Endothelial cell of umbilical vein (primary cell): ENCODE measurements at regions not wholly inside any gene's neighbourhood (a gene's known extent, or its start where the extent isn't known, plus 50 kb on each side); places are given as distances from the start of the nearest gene placed in this dataset.

ENCODE experiments used
- BruUV-seq: library from RNA; stranded (reverse); fragments of 400-500 nt; replicated peaks from 2 replicates; lab custom pipeline; 2021; lab: Mats Ljungman, UMichigan
- CTCF ChIA-PET: fragments of 300-600, 350-600 bp; sonication (Branson Sonifier 250); formaldehyde crosslinking; loops from one replicate; lab custom pipeline; 2021; ENCODE audit warnings: antibody characterized with exemption, inconsistent platforms; lab: Charles Lee
- POLR2A ChIA-PET: fragments of 300-600, 350-600 bp; sonication (Branson Sonifier 250); formaldehyde crosslinking; loops from one replicate; lab custom pipeline; 2021; ENCODE audit warnings: antibody characterized with exemption, inconsistent platforms; lab: Charles Lee
- DNase-seq: peaks from one replicate; pipeline ENCODE4 v3.0.0-alpha.2; 2011; ENCODE audit warnings: low read depth, low spot score
- FAIRE-seq: peaks from 2 replicates; lab custom pipeline; 2011; peaks lifted over from hg19 to GRCh38; lab: Jason Lieb, UNC
- H2AFZ ChIP-seq: 2 replicates; pipeline ENCODE4 v1.6.0; 2012; ENCODE audit warnings: low read depth, low read length, control low read depth, inconsistent platforms
- H3K27ac ChIP-seq: 2 replicates; pipeline ENCODE4 v1.5.1; 2011; ENCODE audit warnings: low read depth, mild to moderate bottlenecking, control low read depth, low read length, moderate library complexity; ENCODE audit not compliant: insufficient read depth
- H3K27me3 ChIP-seq, 2 experiments: 2 replicates each; pipeline versions ENCODE4 v1.6.0 to v1.6.1; 2011; ENCODE audit warnings: low read length in 2 of 2, mixed read lengths in 1 of 2; ENCODE audit not compliant: control insufficient read depth in 2 of 2, insufficient read depth in 2 of 2
- H3K36me3 ChIP-seq, 2 experiments: 2 replicates in 1 of 2; 3 replicates in 1 of 2; pipeline ENCODE4 v1.5.1; 2011; ENCODE audit warnings: low read length in 2 of 2, mild to moderate bottlenecking in 1 of 2, moderate library complexity in 1 of 2; ENCODE audit not compliant: control insufficient read depth in 2 of 2, insufficient read depth in 2 of 2; ENCODE audit errors: extremely low read depth in 1 of 2
- H3K4me1 ChIP-seq: 3 replicates; pipeline ENCODE4 v1.5.1; 2011; ENCODE audit warnings: mild to moderate bottlenecking, low read length; ENCODE audit not compliant: control insufficient read depth, insufficient read depth; ENCODE audit errors: extremely low read depth
- H3K4me2 ChIP-seq: 2 replicates; pipeline ENCODE4 v1.6.1; 2011; ENCODE audit warnings: low read length, control low read depth, mixed read lengths; ENCODE audit not compliant: insufficient read depth
- H3K4me3 ChIP-seq, 3 experiments: fragments of 200-600 bp in 1 of 3; sonication (generic), shearing (Covaris generic) in 1 of 3; replicated peaks in 1 of 3; 2 replicates each; pipeline ENCODE4 v1.5.1; 2011 to 2016; ENCODE audit warnings: control low read depth in 3 of 3, low read length in 3 of 3, mild to moderate bottlenecking in 2 of 3, inconsistent platforms in 1 of 3, low read depth in 1 of 3, moderate library complexity in 1 of 3; ENCODE audit not compliant: insufficient read depth in 1 of 3
- H3K79me2 ChIP-seq: 2 replicates; pipeline ENCODE4 v1.6.0; 2012; ENCODE audit warnings: low read length, inconsistent platforms; ENCODE audit not compliant: control insufficient read depth, insufficient read depth
- H3K9ac ChIP-seq: replicated peaks from 2 replicates; pipeline ENCODE3; 2011; ENCODE audit warnings: low read length, control low read depth; ENCODE audit not compliant: insufficient read depth; ENCODE audit errors: extremely low read depth
- H3K9me1 ChIP-seq: replicated peaks from 3 replicates; pipeline ENCODE4 v1.6.0; 2011; ENCODE audit warnings: mild to moderate bottlenecking, low read length; ENCODE audit not compliant: control insufficient read depth, insufficient read depth; ENCODE audit errors: extremely low read depth
- H3K9me3 ChIP-seq: replicated peaks from 2 replicates; pipeline ENCODE4 v1.5.1; 2012; ENCODE audit warnings: low read length, inconsistent platforms; ENCODE audit not compliant: control insufficient read depth, insufficient read depth
- H4K20me1 ChIP-seq: replicated peaks from 2 replicates; pipeline ENCODE3; 2011; ENCODE audit warnings: mild to moderate bottlenecking, low read length; ENCODE audit not compliant: control insufficient read depth, insufficient read depth; ENCODE audit errors: extremely low read depth
- EZH2 ChIP-seq: IDR thresholded peaks from 2 replicates; pipeline ENCODE4 v1.6.1; 2012; ENCODE audit warnings: borderline replicate concordance, low read depth, mild to moderate bottlenecking, moderate library complexity, low read length, inconsistent platforms; ENCODE audit not compliant: severe bottlenecking
- GATA2 ChIP-seq: IDR thresholded peaks from 2 replicates; pipeline ENCODE4 v1.7.0; 2011; ENCODE audit warnings: low read depth, mild to moderate bottlenecking, moderate library complexity, mixed read lengths, low read length; ENCODE audit not compliant: insufficient read length, insufficient read depth
- JUN ChIP-seq: IDR thresholded peaks from 2 replicates; pipeline ENCODE4 v1.6.1; 2011; ENCODE audit warnings: borderline replicate concordance, low read depth; ENCODE audit not compliant: insufficient read length, insufficient read depth
- POLR2A ChIP-seq: IDR thresholded peaks from 2 replicates; pipeline ENCODE4 v1.6.1; 2012; ENCODE audit warnings: low read depth, mild to moderate bottlenecking, control low read depth, low read length
- dilution Hi-C: fragments of 300-500 bp; cut with MboI; formaldehyde crosslinking; loops from one replicate; pipeline ENCODE4 v1.15.0; 2019; ENCODE audit warnings: low sequenced_read_pairs; ENCODE audit not compliant: extremely low pct_ligation_motif_present
- intact Hi-C: fragments of 100-400 bp; cut with micrococcal nuclease; formaldehyde crosslinking; loops from one replicate; pipeline ENCODE4 v1.10.0; 2022
- TF ChIP-seq, protein P1 (sequence below): IDR thresholded peaks from 2 replicates; pipeline ENCODE4 v1.6.1; 2011; ENCODE audit not compliant: insufficient read depth, insufficient read length
- TF ChIP-seq, protein P2 (sequence below), 2 donors: IDR thresholded peaks; 1 replicate in 1 of 2; 2 replicates in 1 of 2; pipeline ENCODE4 v1.5.1; 2011; ENCODE audit warnings: low read length in 2 of 2, mild to moderate bottlenecking in 2 of 2, moderate library complexity in 2 of 2, control low read depth in 1 of 2, inconsistent platforms in 1 of 2, low read depth in 1 of 2; ENCODE audit not compliant: insufficient read depth in 1 of 2; ENCODE audit errors: extremely low read depth in 1 of 2

DNA sequence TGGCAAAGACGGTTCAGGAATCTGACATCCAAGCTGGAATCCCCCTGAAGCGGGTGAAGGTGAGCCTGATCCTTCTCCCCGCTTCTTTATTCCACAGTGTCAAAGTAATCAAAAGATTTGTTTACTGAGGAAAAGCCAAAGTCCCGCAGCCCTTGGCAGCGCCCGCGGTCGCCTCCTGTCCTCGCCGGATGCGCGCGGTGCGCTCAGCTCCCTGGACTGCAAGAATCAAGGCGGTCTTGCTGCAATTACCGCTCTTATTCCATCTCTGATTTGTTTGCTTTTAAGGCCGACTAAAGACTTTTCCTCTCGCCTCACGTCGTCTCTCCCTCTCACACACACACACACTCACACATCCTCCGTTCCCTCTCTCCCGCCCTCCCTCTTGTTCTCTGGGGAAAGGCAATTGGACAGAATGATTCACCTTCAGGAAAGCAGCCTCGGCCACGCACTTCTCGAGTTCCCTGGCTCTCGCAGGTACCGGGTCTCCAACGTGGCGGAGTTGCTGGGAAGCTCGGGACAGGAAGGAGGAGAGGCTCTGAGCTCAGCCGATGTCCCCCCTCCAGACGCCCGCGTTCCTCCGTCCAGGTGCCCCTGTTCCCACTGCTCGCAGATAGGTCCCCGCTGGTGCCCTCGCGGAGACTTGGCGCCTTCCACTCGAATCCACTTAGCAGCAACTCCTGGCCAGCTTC, 68.6 kb upstream of the USP15 start:
- Histone ChIP-seq H4K20me1 (no peaks in the 10 kb centered on the region), H3K27ac (no peak overlapping the region), H3K4me1 (peaks cover 12% of the 10 kb centered on the region), H3K79me2 (no peaks in the 10 kb centered on the region), H3K4me3 (peak overlapping the region in 2 of 3 experiments; percentile 22 to 33), H2AFZ (peak overlapping the region; percentile 48), H3K9me3 (no peaks in the 10 kb centered on the region), H3K9ac (no peak overlapping the region), H3K9me1 (no peaks in the 10 kb centered on the region), H3K27me3 (peaks cover 33 to 65% of the 10 kb centered on the region in 2 experiments), H3K36me3 (no peaks in the 10 kb centered on the region), H3K4me2 (peak overlapping the region; percentile 83)
- DNase-seq (peak; percentile 22), FAIRE-seq (no peak)
- intact Hi-C loops (loop anchor here (1.0 to 5.0 kb wide), 4 partner anchors 69 to 1934 kb away; no protein-coding TSS in a partner anchor), dilution Hi-C loops (no loop called here)
- ChIA-PET CTCF (interaction anchor here (1.0 kb wide), 2 partner anchors 19 to 1690 kb away, joined by 3 read pairs; no protein-coding TSS in a partner anchor), POLR2A (no interaction called here)
- no peak for TF ChIP-seq GATA2
- no peak for TF ChIP-seq JUN
- TF ChIP-seq, protein P1, sequence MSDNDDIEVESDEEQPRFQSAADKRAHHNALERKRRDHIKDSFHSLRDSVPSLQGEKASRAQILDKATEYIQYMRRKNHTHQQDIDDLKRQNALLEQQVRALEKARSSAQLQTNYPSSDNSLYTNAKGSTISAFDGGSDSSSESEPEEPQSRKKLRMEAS: no peak
- TF ChIP-seq EZH2: peak; percentile 86
- TF ChIP-seq POLR2A: no peak
- TF ChIP-seq, protein P2, sequence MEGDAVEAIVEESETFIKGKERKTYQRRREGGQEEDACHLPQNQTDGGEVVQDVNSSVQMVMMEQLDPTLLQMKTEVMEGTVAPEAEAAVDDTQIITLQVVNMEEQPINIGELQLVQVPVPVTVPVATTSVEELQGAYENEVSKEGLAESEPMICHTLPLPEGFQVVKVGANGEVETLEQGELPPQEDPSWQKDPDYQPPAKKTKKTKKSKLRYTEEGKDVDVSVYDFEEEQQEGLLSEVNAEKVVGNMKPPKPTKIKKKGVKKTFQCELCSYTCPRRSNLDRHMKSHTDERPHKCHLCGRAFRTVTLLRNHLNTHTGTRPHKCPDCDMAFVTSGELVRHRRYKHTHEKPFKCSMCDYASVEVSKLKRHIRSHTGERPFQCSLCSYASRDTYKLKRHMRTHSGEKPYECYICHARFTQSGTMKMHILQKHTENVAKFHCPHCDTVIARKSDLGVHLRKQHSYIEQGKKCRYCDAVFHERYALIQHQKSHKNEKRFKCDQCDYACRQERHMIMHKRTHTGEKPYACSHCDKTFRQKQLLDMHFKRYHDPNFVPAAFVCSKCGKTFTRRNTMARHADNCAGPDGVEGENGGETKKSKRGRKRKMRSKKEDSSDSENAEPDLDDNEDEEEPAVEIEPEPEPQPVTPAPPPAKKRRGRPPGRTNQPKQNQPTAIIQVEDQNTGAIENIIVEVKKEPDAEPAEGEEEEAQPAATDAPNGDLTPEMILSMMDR (IDR thresholded peaks at IDR 0.05; ENCODE audit: extremely low read depth in 1 of 2, insufficient read depth in 1 of 2, low read depth in 1 of 2, low read length in 2 of 2): no peak
- BruUV-seq: no TSS peak
